GM23338 (cell line): ENCODE measurements at regions not wholly inside any gene's neighbourhood (a gene's known extent, or its start where the extent isn't known, plus 50 kb on each side); places are given as distances from the start of the nearest gene placed in this dataset.

Source experiments
- ATAC-seq: fragments of 200-7000 bp; cut with Tn5 transposase; 3 replicates; pipeline ENCODE4 v1.9.1; 2020
- DNase-seq: peaks from one replicate; pipeline ENCODE4 v3.0.0-alpha.2; 2015; ENCODE audit warnings: low spot score
- H2AFZ ChIP-seq: fragments of 200-600 bp; sonication (generic); 2 replicates; pipeline ENCODE4 v1.8.0; 2016; ENCODE audit warnings: antibody characterized with exemption, mild to moderate bottlenecking, moderate library complexity
- H3F3A ChIP-seq: fragments of 200-600 bp; sonication (generic); replicated peaks from 2 replicates; pipeline ENCODE4 v1.8.0; 2017; ENCODE audit warnings: antibody characterized with exemption, mixed run types, low read depth
- H3K27ac ChIP-seq: fragments of 200-600 bp; sonication (generic); 2 replicates; pipeline ENCODE4 v1.6.1; 2016; ENCODE audit warnings: low read depth
- H3K27me3 ChIP-seq: fragments of 200-600 bp; sonication (generic); 2 replicates; pipeline ENCODE4 v1.8.0; 2016; ENCODE audit warnings: mild to moderate bottlenecking, mixed run types, moderate library complexity; ENCODE audit not compliant: insufficient read depth
- H3K36me3 ChIP-seq: fragments of 200-600 bp; sonication (generic); 2 replicates; pipeline ENCODE4 v1.8.0; 2016; ENCODE audit warnings: mild to moderate bottlenecking; ENCODE audit not compliant: insufficient read depth
- H3K4me1 ChIP-seq: fragments of 200-600 bp; sonication (generic); 2 replicates; pipeline ENCODE4 v1.8.0; 2016; ENCODE audit warnings: mild to moderate bottlenecking, moderate library complexity; ENCODE audit not compliant: insufficient read depth
- H3K4me2 ChIP-seq: fragments of 200-600 bp; sonication (generic); 2 replicates; pipeline ENCODE4 v1.7.1; 2017; ENCODE audit warnings: mixed run types
- H3K4me3 ChIP-seq: fragments of 200-600 bp; sonication (generic); 2 replicates; pipeline ENCODE4 v1.6.1; 2016; ENCODE audit warnings: mixed run types
- H3K79me2 ChIP-seq: fragments of 200-600 bp; sonication (generic); replicated peaks from 2 replicates; pipeline ENCODE4 v1.8.0; 2017; ENCODE audit warnings: mild to moderate bottlenecking; ENCODE audit not compliant: insufficient read depth
- H3K9me2 ChIP-seq: fragments of 200-600 bp; sonication (generic); 2 replicates; pipeline ENCODE4 v1.8.0; 2017; ENCODE audit not compliant: insufficient read depth
- H4K20me1 ChIP-seq: fragments of 200-600 bp; sonication (generic); replicated peaks from 2 replicates; pipeline ENCODE4 v1.8.0; 2017; ENCODE audit warnings: mild to moderate bottlenecking; ENCODE audit not compliant: insufficient read depth
- H3K27ac Mint-ChIP-seq: 2 replicates; pipeline ENCODE4 v1.8.0; 2020; ENCODE audit warnings: inconsistent platforms, mild to moderate bottlenecking, moderate library complexity, mixed read lengths
- H3K27me3 Mint-ChIP-seq: 3 replicates; pipeline ENCODE4 v1.8.0; 2022; ENCODE audit warnings: low read depth, mild to moderate bottlenecking, moderate library complexity, mixed read lengths, inconsistent platforms; ENCODE audit not compliant: insufficient read depth, poor library complexity
- H3K36me3 Mint-ChIP-seq: 3 replicates; pipeline ENCODE4 v1.8.0; 2021; ENCODE audit warnings: low read depth, mild to moderate bottlenecking, inconsistent platforms, moderate library complexity, mixed read lengths
- H3K4me1 Mint-ChIP-seq: 3 replicates; pipeline ENCODE4 v1.8.0; 2020; ENCODE audit warnings: mild to moderate bottlenecking, inconsistent platforms, mixed read lengths
- H3K4me3 Mint-ChIP-seq: 3 replicates; pipeline ENCODE4 v1.8.0; 2021; ENCODE audit warnings: moderate library complexity, mild to moderate bottlenecking, inconsistent platforms, mixed read lengths
- H3K9me3 Mint-ChIP-seq: 3 replicates; pipeline ENCODE4 v1.8.0; 2020; ENCODE audit warnings: moderate library complexity, mild to moderate bottlenecking, inconsistent platforms, mixed read lengths
- CREB1 ChIP-seq: fragments of 250-450 bp; sonication (Bioruptor Pico); IDR thresholded peaks from 2 replicates; pipeline ENCODE4 v1.5.0; 2020; ENCODE audit warnings: low read depth, mild to moderate bottlenecking, moderate library complexity
- CTCF ChIP-seq, 2 experiments: fragments of 200-600 bp in 1 of 2; sonication (generic) in 1 of 2; conservative IDR thresholded peaks; 2 replicates each; pipeline versions ENCODE4 v1.5.1 to v1.6.1; 2016 to 2017; ENCODE audit warnings: antibody characterized with exemption in 2 of 2, low read depth in 2 of 2, mild to moderate bottlenecking in 2 of 2, moderate library complexity in 1 of 2
- ETS1 ChIP-seq: IDR thresholded peaks from 2 replicates; pipeline ENCODE4 v1.6.1; 2016; ENCODE audit warnings: antibody characterized with exemption
- EZH2phosphoT487 ChIP-seq: fragments of 200-600 bp; sonication (generic); IDR thresholded peaks from one replicate; pipeline ENCODE4 v1.8.1; 2018; ENCODE audit warnings: antibody characterized with exemption; ENCODE audit not compliant: unreplicated experiment
- NANOG ChIP-seq: IDR thresholded peaks from 2 replicates; pipeline ENCODE4 v1.6.1; 2016; ENCODE audit warnings: antibody characterized with exemption, borderline replicate concordance
- POLR2AphosphoS5 ChIP-seq: IDR thresholded peaks from 2 replicates; pipeline ENCODE4 v1.6.1; 2016; ENCODE audit warnings: antibody characterized with exemption, low read depth
- REST ChIP-seq: IDR thresholded peaks from one replicate; pipeline ENCODE4 v1.6.1; 2018; ENCODE audit warnings: antibody characterized with exemption; ENCODE audit not compliant: unreplicated experiment
- ZNF114 ChIP-seq: fragments of 250-450 bp; sonication (Bioruptor Pico); IDR thresholded peaks from 2 replicates; pipeline ENCODE4 v1.5.0; 2020; ENCODE audit warnings: mild to moderate bottlenecking, moderate library complexity
- ZNF462 ChIP-seq: fragments of 250-450 bp; sonication (Bioruptor Pico); IDR thresholded peaks from 2 replicates; pipeline ENCODE4 v1.5.0; 2020; ENCODE audit warnings: mild to moderate bottlenecking, moderate library complexity

GRCh38 chr7:35405461-35405860 lies 151.6 kb upstream of the TBX20 start (continued):
- TF ChIP-seq EZH2phosphoT487 (no peak), CTCF (conservative IDR thresholded peaks at IDR 0.05; ENCODE audit: low read depth in 2 of 2) (no peak), REST (no peak), ZNF114 (CRISPR knock-in tag) (no peak)

GRCh38 chr7:35401217-35401879 lies 147.4 kb upstream of the TBX20 start:
- no peak overlapping the region for H3K27ac Mint-ChIP-seq
- no peak overlapping the region for H3K4me3 ChIP-seq
- DNase-seq: no peak
- no peaks in the 10 kb centered on the region for H3K79me2 ChIP-seq
- no peaks in the 10 kb centered on the region for H3K36me3 Mint-ChIP-seq
- no peaks in the 10 kb centered on the region for H3K9me3 Mint-ChIP-seq
- H3K9me2 ChIP-seq: no peaks in the 10 kb centered on the region
- no peaks in the 10 kb centered on the region for H3K4me1 ChIP-seq
- H3K36me3 ChIP-seq: no peaks in the 10 kb centered on the region
- no peak overlapping the region for H2AFZ ChIP-seq
- ATAC-seq: no peak
- H3K4me1 Mint-ChIP-seq: no peaks in the 10 kb centered on the region
- no peaks in the 10 kb centered on the region for H3K27me3 Mint-ChIP-seq
- H4K20me1 ChIP-seq: no peaks in the 10 kb centered on the region
- no peaks in the 10 kb centered on the region for H3K27me3 ChIP-seq
- H3K27ac ChIP-seq: no peak overlapping the region
- no peak overlapping the region for H3K4me3 Mint-ChIP-seq
- no peaks in the 10 kb centered on the region for H3F3A ChIP-seq
- H3K4me2 ChIP-seq: no peak overlapping the region
- TF ChIP-seq CREB1 (CRISPR knock-in tag) (no peak), ZNF114 (CRISPR knock-in tag) (no peak), CTCF (conservative IDR thresholded peaks at IDR 0.05; ENCODE audit: low read depth in 2 of 2) (no peak), NANOG (no peak), ETS1 (no peak), ZNF462 (no peak), POLR2AphosphoS5 (no peak), EZH2phosphoT487 (no peak)
